ENCODE measurements at regions not wholly inside any gene's neighbourhood (a gene's known extent, or its start where the extent isn't known, plus 50 kb on each side); places are given as distances from the start of the nearest gene placed in this dataset.

DNA sequence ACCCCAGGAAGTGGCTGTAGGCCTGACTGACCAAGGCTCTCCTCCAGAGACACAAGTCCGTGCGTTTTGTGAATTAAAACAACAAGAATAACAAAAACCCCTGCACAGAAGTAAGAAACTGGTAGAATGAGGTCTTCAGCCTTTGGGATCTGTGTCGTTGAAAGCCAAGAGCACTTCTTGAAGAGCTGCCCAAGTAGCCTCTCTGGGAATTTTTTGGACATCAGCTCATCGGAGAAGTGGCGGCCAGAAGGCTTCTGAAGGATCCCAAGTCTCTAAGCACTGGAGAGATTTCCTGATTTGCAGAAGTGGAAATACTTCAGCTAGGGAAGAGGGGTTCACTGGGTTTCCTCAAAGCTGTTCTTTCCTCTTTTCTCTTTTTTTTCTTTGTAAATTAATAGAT is 100.4 kb upstream of the ZNF536 start (continued):
- TF ChIP-seq, protein P1, sequence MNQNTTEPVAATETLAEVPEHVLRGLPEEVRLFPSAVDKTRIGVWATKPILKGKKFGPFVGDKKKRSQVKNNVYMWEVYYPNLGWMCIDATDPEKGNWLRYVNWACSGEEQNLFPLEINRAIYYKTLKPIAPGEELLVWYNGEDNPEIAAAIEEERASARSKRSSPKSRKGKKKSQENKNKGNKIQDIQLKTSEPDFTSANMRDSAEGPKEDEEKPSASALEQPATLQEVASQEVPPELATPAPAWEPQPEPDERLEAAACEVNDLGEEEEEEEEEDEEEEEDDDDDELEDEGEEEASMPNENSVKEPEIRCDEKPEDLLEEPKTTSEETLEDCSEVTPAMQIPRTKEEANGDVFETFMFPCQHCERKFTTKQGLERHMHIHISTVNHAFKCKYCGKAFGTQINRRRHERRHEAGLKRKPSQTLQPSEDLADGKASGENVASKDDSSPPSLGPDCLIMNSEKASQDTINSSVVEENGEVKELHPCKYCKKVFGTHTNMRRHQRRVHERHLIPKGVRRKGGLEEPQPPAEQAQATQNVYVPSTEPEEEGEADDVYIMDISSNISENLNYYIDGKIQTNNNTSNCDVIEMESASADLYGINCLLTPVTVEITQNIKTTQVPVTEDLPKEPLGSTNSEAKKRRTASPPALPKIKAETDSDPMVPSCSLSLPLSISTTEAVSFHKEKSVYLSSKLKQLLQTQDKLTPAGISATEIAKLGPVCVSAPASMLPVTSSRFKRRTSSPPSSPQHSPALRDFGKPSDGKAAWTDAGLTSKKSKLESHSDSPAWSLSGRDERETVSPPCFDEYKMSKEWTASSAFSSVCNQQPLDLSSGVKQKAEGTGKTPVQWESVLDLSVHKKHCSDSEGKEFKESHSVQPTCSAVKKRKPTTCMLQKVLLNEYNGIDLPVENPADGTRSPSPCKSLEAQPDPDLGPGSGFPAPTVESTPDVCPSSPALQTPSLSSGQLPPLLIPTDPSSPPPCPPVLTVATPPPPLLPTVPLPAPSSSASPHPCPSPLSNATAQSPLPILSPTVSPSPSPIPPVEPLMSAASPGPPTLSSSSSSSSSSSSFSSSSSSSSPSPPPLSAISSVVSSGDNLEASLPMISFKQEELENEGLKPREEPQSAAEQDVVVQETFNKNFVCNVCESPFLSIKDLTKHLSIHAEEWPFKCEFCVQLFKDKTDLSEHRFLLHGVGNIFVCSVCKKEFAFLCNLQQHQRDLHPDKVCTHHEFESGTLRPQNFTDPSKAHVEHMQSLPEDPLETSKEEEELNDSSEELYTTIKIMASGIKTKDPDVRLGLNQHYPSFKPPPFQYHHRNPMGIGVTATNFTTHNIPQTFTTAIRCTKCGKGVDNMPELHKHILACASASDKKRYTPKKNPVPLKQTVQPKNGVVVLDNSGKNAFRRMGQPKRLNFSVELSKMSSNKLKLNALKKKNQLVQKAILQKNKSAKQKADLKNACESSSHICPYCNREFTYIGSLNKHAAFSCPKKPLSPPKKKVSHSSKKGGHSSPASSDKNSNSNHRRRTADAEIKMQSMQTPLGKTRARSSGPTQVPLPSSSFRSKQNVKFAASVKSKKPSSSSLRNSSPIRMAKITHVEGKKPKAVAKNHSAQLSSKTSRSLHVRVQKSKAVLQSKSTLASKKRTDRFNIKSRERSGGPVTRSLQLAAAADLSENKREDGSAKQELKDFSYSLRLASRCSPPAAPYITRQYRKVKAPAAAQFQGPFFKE (tag by site-specific recombination; IDR thresholded peaks at IDR 0.05; ENCODE audit: borderline replicate concordance): no peak
- TF ChIP-seq PRDM1 (tag by site-specific recombination; IDR thresholded peaks at IDR 0.05) (no peak), ZSCAN23 (tag by site-specific recombination; IDR thresholded peaks at IDR 0.05) (no peak), ZNF426 (tag by site-specific recombination; IDR thresholded peaks at IDR 0.05) (no peak), ZNF707 (tag by site-specific recombination; IDR thresholded peaks at IDR 0.05) (no peak), ZNF404 (tag by site-specific recombination; IDR thresholded peaks at IDR 0.05) (no peak), ZNF600 (tag by site-specific recombination; IDR thresholded peaks at IDR 0.05) (no peak), ZNF629 (tag by site-specific recombination; IDR thresholded peaks at IDR 0.05) (no peak), KLF9 (tag by site-specific recombination; IDR thresholded peaks at IDR 0.05; ENCODE audit: low read depth) (no peak), ZNF473 (tag by site-specific recombination; IDR thresholded peaks at IDR 0.05) (no peak)
- TF ChIP-seq, protein P2, sequence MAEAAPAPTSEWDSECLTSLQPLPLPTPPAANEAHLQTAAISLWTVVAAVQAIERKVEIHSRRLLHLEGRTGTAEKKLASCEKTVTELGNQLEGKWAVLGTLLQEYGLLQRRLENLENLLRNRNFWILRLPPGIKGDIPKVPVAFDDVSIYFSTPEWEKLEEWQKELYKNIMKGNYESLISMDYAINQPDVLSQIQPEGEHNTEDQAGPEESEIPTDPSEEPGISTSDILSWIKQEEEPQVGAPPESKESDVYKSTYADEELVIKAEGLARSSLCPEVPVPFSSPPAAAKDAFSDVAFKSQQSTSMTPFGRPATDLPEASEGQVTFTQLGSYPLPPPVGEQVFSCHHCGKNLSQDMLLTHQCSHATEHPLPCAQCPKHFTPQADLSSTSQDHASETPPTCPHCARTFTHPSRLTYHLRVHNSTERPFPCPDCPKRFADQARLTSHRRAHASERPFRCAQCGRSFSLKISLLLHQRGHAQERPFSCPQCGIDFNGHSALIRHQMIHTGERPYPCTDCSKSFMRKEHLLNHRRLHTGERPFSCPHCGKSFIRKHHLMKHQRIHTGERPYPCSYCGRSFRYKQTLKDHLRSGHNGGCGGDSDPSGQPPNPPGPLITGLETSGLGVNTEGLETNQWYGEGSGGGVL (tag by site-specific recombination; IDR thresholded peaks at IDR 0.05): no peak

- POLR2A ChIA-PET: no interaction called here
- Histone ChIP-seq H3K36me3 (ENCODE audit: control insufficient read depth in 2 of 2, insufficient read depth in 1 of 2, low read length in 2 of 2) (no peaks in the 10 kb centered on the region), H3K4me1 (ENCODE audit: control insufficient read depth, insufficient read depth, low read length) (peaks cover 17% of the 10 kb centered on the region), H3K9me3 (ENCODE audit: control insufficient read depth, insufficient read depth, low read depth, low read length) (peaks cover 10% of the 10 kb centered on the region), H3K4me3 (ENCODE audit: low read depth, low read length) (no peak overlapping the region), H3K27ac (ENCODE audit: extremely low read depth, low read depth, low read length) (no peak overlapping the region)
- CTCF ChIA-PET: interaction anchor here (0.7 to 1.0 kb wide), 4 partner anchors 15 to 356 kb away, joined by 3 to 5 read pairs (median 3); no protein-coding TSS in a partner anchor
- TF ChIP-seq ZNF146 (tag by site-specific recombination; IDR thresholded peaks at IDR 0.05) (peak; percentile 57), SALL2 (tag by site-specific recombination; IDR thresholded peaks at IDR 0.05; ENCODE audit: borderline replicate concordance) (no peak)
Measured at GRCh38 chr19:30272554-30272953, 99.6 kb upstream of the ZNF536 start.

GRCh38 chr19:30273184-30273583 is 99.0 kb upstream of the ZNF536 start:
- no peak overlapping the region for H3K4me3 ChIP-seq (ENCODE audit: low read depth, low read length)
- no peak overlapping the region for H3K27ac ChIP-seq (ENCODE audit: extremely low read depth, low read depth, low read length)
- no peaks in the 10 kb centered on the region for H3K36me3 ChIP-seq (ENCODE audit: control insufficient read depth in 2 of 2, insufficient read depth in 1 of 2, low read length in 2 of 2)
- ChIA-PET POLR2A (no interaction called here), CTCF (interaction anchor here (0.6 to 0.8 kb wide), 3 partner anchors 12 to 356 kb away, joined by 3 to 5 read pairs (median 3); no protein-coding TSS in a partner anchor)
- H3K4me1 ChIP-seq (ENCODE audit: control insufficient read depth, insufficient read depth, low read length): peaks cover 12% of the 10 kb centered on the region; the same call in 1 of the 2 replicates
- TF ChIP-seq TRIM28 (IDR thresholded peaks at IDR 0.05; ENCODE audit: borderline replicate concordance, low read length) (peak; percentile 93; the same call in 1 of the 2 replicates), ZNF433 (tag by site-specific recombination; IDR thresholded peaks at IDR 0.05; ENCODE audit: low read depth) (no peak), MYNN (tag by site-specific recombination; IDR thresholded peaks at IDR 0.05; ENCODE audit: borderline replicate concordance) (no peak), SETDB1 (IDR thresholded peaks at IDR 0.05; ENCODE audit: insufficient read length, low read length) (peak; percentile 65)
- TF ChIP-seq, protein P3, sequence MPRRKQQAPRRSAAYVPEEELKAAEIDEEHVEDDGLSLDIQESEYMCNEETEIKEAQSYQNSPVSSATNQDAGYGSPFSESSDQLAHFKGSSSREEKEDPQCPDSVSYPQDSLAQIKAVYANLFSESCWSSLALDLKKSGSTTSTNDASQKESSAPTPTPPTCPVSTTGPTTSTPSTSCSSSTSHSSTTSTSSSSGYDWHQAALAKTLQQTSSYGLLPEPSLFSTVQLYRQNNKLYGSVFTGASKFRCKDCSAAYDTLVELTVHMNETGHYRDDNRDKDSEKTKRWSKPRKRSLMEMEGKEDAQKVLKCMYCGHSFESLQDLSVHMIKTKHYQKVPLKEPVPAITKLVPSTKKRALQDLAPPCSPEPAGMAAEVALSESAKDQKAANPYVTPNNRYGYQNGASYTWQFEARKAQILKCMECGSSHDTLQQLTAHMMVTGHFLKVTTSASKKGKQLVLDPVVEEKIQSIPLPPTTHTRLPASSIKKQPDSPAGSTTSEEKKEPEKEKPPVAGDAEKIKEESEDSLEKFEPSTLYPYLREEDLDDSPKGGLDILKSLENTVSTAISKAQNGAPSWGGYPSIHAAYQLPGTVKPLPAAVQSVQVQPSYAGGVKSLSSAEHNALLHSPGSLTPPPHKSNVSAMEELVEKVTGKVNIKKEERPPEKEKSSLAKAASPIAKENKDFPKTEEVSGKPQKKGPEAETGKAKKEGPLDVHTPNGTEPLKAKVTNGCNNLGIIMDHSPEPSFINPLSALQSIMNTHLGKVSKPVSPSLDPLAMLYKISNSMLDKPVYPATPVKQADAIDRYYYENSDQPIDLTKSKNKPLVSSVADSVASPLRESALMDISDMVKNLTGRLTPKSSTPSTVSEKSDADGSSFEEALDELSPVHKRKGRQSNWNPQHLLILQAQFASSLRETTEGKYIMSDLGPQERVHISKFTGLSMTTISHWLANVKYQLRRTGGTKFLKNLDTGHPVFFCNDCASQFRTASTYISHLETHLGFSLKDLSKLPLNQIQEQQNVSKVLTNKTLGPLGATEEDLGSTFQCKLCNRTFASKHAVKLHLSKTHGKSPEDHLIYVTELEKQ (tag by site-specific recombination; IDR thresholded peaks at IDR 0.05; ENCODE audit: borderline replicate concordance): no peak
- H3K9me3 ChIP-seq (ENCODE audit: control insufficient read depth, insufficient read depth, low read depth, low read length): peaks cover 10% of the 10 kb centered on the region
